Coronary artery (tissue), 2 donors: ENCODE measurements at regions not wholly inside any gene's neighbourhood (a gene's known extent, or its start where the extent isn't known, plus 50 kb on each side); places are given as distances from the start of the nearest gene placed in this dataset.

Source experiments
- DNase-seq: peaks from one replicate; pipeline ENCODE4 v3.0.0-alpha.2; 2017; ENCODE audit warnings: low spot score
- H3K27ac ChIP-seq, 2 donors: fragments of 200-600 bp; sonication (generic); one replicate each; pipeline ENCODE4 v1.5.1; 2016 to 2019
- H3K4me3 ChIP-seq: fragments of 200-600 bp; sonication (generic); 2 replicates; pipeline ENCODE4 v1.5.1; 2016; ENCODE audit warnings: mild to moderate bottlenecking, moderate library complexity
- TF ChIP-seq, protein P1 (sequence below): fragments of 200-600 bp; sonication (generic); IDR thresholded peaks from one replicate; pipeline ENCODE4 v1.5.1; 2019; ENCODE audit warnings: antibody characterized with exemption

DNA sequence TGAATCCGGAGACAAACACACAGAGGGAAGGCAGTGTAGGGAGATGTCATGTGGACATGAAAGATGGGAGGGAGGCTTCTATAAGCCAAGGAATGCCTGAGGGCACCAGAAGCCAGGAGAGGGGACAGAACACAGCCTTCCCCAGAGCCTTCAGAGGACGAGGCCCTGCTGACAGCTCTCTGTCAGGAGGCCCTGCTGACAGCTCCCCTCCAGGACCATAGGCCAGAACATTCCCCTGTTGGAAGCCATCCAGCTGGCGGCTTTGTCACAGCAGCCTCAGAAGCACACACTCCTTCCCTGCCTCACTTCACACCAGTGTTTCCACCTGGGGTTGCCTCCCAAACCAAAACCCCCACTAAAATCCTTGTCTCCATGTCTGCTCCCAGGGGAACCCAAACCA, 171.3 kb upstream of the ID2 start:
- no peak overlapping the region for H3K27ac ChIP-seq
- TF ChIP-seq, protein P1, sequence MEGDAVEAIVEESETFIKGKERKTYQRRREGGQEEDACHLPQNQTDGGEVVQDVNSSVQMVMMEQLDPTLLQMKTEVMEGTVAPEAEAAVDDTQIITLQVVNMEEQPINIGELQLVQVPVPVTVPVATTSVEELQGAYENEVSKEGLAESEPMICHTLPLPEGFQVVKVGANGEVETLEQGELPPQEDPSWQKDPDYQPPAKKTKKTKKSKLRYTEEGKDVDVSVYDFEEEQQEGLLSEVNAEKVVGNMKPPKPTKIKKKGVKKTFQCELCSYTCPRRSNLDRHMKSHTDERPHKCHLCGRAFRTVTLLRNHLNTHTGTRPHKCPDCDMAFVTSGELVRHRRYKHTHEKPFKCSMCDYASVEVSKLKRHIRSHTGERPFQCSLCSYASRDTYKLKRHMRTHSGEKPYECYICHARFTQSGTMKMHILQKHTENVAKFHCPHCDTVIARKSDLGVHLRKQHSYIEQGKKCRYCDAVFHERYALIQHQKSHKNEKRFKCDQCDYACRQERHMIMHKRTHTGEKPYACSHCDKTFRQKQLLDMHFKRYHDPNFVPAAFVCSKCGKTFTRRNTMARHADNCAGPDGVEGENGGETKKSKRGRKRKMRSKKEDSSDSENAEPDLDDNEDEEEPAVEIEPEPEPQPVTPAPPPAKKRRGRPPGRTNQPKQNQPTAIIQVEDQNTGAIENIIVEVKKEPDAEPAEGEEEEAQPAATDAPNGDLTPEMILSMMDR: no peak

DNA sequence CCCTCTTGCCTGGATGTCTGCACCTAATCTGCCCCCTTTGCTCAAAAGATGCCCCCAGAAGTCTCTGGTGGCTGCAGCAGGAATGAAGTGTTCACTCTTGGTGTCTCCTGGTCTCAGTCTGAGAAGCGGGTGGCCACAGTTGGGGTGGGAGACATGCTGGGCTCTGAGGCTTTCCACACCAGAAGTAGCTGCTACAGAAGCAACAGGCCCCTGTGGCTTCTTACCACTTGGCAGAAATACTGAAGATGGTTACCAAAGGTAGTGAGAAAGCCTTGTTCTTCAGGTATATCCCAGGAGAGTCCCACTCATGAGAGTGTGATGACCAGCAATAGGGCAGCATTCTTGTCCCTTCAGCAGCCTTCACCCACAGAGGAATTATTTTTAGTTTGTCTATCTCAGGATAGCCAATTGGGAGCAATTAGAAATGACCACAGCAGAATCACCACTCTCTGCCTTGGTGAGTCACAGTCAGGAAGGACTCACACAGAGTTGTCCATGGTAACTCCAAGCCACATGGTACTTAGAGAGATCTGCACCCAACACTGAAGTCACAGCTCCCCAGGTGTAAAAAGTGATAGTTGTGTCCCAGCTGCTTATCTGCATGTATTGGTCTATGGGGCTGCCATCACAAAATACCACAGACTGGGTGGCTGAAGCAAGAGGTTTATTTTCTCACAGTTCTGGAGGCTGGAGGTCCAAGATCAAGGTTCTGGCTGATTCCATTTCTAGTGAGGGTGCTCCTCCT, 169.8 kb upstream of the ID2 start:
- Histone ChIP-seq H3K27ac (no peak overlapping the region), H3K4me3 (no peak overlapping the region)
- no peak for DNase-seq
- TF ChIP-seq, protein P1: no peak

More for the DNA sequence above, 171.3 kb upstream of the ID2 start:
- no peak for DNase-seq
- no peak overlapping the region for H3K4me3 ChIP-seq

DNA sequence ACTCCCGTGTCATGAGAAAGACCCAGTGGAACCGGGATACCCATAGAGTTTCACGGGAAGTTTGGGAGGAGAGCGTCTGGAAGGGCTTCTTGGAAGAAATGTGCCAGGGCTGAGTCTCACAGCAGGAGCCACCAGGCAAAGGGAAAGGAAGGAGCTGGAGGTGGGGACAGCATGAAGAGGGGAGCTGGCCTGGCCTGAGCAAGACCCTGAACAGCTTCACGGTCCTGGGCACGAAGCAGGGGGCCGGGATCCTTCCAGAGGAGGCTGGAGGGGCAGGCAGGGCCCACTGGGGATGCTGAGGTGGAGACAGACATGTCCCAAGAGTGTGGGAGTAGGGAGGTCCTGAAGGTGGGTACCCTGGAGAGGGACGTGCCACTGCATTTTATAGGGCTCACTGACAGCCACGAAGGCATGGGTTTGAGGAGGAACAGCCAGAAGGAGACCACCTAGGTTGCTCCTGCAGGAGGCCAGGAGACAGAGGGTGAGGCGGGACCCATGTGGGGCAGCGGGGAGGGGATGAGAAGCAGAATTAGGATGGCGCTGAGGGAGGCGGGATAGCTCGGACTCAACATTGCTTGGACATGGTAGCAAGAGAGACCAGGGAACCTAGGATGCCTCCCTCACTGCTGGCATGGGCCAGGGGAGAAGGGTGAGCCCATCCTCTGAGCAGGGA, 168.1 kb upstream of the ID2 start:
- H3K4me3 ChIP-seq: no peak overlapping the region
- TF ChIP-seq, protein P1: no peak
- no peak for DNase-seq
- no peak overlapping the region for H3K27ac ChIP-seq

DNA sequence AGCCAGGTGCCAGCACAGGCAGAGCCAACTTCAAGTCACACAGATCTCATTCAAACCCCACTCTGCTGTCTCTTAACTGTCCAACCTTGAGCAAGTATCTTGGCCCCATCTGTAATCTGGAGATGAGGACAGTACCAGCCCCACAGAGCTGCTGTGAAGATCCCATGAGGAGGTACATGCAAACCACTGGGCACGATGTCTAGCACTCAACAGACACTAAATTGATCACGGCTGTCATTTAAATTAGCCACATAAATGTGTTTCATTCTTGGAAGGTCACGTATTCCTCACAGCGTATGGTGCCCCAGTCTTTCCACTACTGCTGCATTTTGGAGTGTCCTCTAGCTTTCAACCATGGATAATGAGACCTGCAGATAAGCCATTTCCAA, 167.6 kb upstream of the ID2 start:
- Histone ChIP-seq H3K4me3 (no peak overlapping the region), H3K27ac (no peak overlapping the region)
- TF ChIP-seq, protein P1: no peak
- no peak for DNase-seq

DNA sequence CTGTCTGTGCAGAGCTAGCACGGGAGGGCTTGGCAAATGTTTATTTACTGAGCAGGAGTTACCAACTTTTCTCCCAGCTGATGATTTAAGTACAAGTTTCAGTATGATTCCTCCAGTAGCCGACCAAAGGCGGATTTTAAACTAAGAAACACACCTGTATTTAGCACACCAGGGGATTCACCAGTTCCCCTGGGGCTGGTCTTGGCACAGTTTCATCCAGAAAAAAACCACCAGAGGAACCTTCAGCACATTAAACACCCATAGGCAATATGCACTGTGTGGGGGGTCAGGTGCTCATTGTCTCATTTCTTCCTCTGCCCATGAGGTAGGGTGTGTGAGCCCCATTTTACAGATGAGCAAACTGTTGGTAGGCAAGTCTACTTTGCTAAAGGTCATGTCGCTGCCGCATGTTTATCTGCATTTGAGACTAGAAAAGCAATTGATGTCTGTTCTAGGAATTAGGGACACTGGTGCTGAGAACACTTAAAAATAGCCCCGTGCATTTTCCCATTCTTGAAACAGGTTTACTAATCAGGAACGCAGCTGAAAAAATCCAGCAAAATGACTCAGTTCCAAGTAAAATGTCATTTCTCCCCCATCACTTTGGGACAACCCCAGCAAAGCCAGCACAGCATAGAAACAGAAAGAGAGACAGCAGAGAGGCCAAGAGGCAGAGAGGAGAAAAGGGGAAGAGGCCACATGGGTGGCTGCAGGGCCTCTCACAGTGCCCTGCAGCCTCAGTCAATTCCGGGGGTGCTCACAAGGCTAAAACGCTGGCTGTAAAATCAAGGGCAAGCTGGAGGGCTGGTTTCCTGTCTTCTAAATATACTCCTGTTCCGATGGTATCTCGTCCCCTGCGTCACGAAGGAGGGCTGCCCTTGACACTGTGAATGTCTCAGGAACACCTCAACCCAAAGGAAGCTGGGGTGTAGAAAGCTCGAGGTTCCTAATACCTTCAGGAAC, 166.8 kb upstream of the ID2 start:
- TF ChIP-seq, protein P1: no peak
- no peak for DNase-seq
- Histone ChIP-seq H3K4me3 (no peak overlapping the region), H3K27ac (peak overlapping the region in 1 of 2 donors; percentile 5)

DNA sequence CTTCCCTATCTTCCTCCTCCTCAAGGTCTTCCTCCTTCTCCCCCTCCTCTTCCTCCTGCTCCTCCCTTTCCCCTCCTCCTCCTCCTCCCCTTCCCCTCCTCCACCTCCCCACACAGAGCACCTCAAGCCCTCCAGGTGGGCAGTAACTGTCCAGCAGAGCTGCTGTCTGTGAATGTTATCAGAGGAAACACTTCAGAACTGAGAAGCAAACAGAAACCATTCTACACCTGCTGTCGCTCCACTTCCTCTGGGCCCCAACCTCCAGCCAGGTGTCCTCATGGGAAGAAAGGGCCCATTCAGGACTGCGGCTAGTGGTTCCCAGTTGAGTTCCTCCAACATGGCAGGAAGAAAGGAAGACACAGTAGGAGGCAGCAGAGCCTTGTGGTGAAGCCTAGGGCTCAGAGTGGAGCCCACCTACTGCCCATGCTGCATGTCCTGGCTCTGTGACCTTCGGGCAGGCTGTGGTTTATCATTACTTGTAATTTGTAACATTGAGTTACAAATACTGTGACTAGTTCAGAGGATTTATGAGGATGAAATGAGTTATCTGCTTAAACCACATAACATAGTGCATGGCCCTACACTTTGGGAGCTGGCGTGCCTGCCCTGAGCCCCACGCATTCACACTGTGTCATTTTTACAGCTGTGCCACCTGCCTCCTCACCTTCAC, 165.9 kb upstream of the ID2 start:
- Histone ChIP-seq H3K4me3 (no peak overlapping the region), H3K27ac (peak overlapping the region in 1 of 2 donors; percentile 5)
- no peak for DNase-seq
- TF ChIP-seq, protein P1: no peak
